ENCODE measurements at regions not wholly inside any gene's neighbourhood (a gene's known extent, or its start where the extent isn't known, plus 50 kb on each side); places are given as distances from the start of the nearest gene placed in this dataset.

- no peak for DNase-seq
- no peak overlapping the region for H3K4me3 Mint-ChIP-seq (ENCODE audit: unreplicated experiment)
- no peaks in the 10 kb centered on the region for H3K36me3 Mint-ChIP-seq (ENCODE audit: insufficient read depth, unreplicated experiment)
- no peaks in the 10 kb centered on the region for H3K27me3 ChIP-seq (replicated peaks; ENCODE audit: control insufficient read depth, insufficient read depth, low read length)
- H3K36me3 ChIP-seq (ENCODE audit: control insufficient read depth, insufficient read depth, low read length) = no peaks in the 10 kb centered on the region
- no peak overlapping the region for H3K4me3 ChIP-seq (ENCODE audit: low read depth, low read length)
- peaks cover 8% of the 10 kb centered on the region; the same call in 1 of the 2 replicates for H3K9me3 ChIP-seq
- no peak overlapping the region for H3K27ac Mint-ChIP-seq (ENCODE audit: unreplicated experiment)
- BruUV-seq (replicated peaks) = no TSS peak
- TF ChIP-seq, protein P1, sequence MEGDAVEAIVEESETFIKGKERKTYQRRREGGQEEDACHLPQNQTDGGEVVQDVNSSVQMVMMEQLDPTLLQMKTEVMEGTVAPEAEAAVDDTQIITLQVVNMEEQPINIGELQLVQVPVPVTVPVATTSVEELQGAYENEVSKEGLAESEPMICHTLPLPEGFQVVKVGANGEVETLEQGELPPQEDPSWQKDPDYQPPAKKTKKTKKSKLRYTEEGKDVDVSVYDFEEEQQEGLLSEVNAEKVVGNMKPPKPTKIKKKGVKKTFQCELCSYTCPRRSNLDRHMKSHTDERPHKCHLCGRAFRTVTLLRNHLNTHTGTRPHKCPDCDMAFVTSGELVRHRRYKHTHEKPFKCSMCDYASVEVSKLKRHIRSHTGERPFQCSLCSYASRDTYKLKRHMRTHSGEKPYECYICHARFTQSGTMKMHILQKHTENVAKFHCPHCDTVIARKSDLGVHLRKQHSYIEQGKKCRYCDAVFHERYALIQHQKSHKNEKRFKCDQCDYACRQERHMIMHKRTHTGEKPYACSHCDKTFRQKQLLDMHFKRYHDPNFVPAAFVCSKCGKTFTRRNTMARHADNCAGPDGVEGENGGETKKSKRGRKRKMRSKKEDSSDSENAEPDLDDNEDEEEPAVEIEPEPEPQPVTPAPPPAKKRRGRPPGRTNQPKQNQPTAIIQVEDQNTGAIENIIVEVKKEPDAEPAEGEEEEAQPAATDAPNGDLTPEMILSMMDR (IDR thresholded peaks at IDR 0.05; ENCODE audit: insufficient read depth in 1 of 2, low read depth in 1 of 2, low read length in 1 of 2, severe bottlenecking in 1 of 2, unreplicated experiment in 1 of 2) = no peak
- H3K27me3 Mint-ChIP-seq (ENCODE audit: insufficient read depth, unreplicated experiment) = no peaks in the 10 kb centered on the region
- ChIA-PET POLR2A (no interaction called here), CTCF (no interaction called here)
- no peaks in the 10 kb centered on the region; the same call in 1 of the 2 replicates for H3K4me1 ChIP-seq
- no peaks in the 10 kb centered on the region for H3K4me1 Mint-ChIP-seq (ENCODE audit: low read depth, unreplicated experiment)
- intact Hi-C loops (cut with micrococcal nuclease; ENCODE audit: unreplicated experiment) = no loop called here
- H3K9me3 Mint-ChIP-seq (ENCODE audit: unreplicated experiment) = peaks cover 8% of the 10 kb centered on the region
Measured at GRCh38 chr10:8477300-8477699, 422.8 kb downstream of the GATA3 start.

GRCh38 chr10:8481718-8482504, 427.4 kb downstream of the GATA3 start:
- no peaks in the 10 kb centered on the region for H3K36me3 Mint-ChIP-seq (ENCODE audit: insufficient read depth, unreplicated experiment)
- no peaks in the 10 kb centered on the region; the same call in 1 of the 2 replicates for H3K4me1 ChIP-seq
- H3K27me3 Mint-ChIP-seq (ENCODE audit: insufficient read depth, unreplicated experiment) = no peaks in the 10 kb centered on the region
- POLR2A ChIA-PET = interaction anchor here (0.6 kb wide), 1 partner anchor 897 kb away, joined by 5 read pairs; no protein-coding TSS in a partner anchor
- H3K4me3 Mint-ChIP-seq (ENCODE audit: unreplicated experiment) = no peak overlapping the region
- no peak overlapping the region for H3K4me3 ChIP-seq (ENCODE audit: low read depth, low read length)
- TF ChIP-seq, protein P1 (IDR thresholded peaks at IDR 0.05; ENCODE audit: insufficient read depth in 1 of 2, low read depth in 1 of 2, low read length in 1 of 2, severe bottlenecking in 1 of 2, unreplicated experiment in 1 of 2) = no peak
- H3K27me3 ChIP-seq (replicated peaks; ENCODE audit: control insufficient read depth, insufficient read depth, low read length) = no peaks in the 10 kb centered on the region
- no peaks in the 10 kb centered on the region for H3K36me3 ChIP-seq (ENCODE audit: control insufficient read depth, insufficient read depth, low read length)
- no peak for DNase-seq
- CTCF ChIA-PET = no interaction called here
- no TSS peak for BruUV-seq (replicated peaks)
- H3K4me1 Mint-ChIP-seq (ENCODE audit: low read depth, unreplicated experiment) = no peaks in the 10 kb centered on the region
- no peak overlapping the region for H3K27ac Mint-ChIP-seq (ENCODE audit: unreplicated experiment)
- intact Hi-C loops (cut with micrococcal nuclease; ENCODE audit: unreplicated experiment) = no loop called here
- H3K9me3 Mint-ChIP-seq (ENCODE audit: unreplicated experiment) = peaks cover 8% of the 10 kb centered on the region
- peaks cover 4% of the 10 kb centered on the region; the same call in 1 of the 2 replicates for H3K9me3 ChIP-seq

- H3K36me3 Mint-ChIP-seq (ENCODE audit: insufficient read depth, unreplicated experiment) = no peaks in the 10 kb centered on the region
- H3K4me1 Mint-ChIP-seq (ENCODE audit: low read depth, unreplicated experiment) = no peaks in the 10 kb centered on the region
- H3K27me3 ChIP-seq (replicated peaks; ENCODE audit: control insufficient read depth, insufficient read depth, low read length) = no peaks in the 10 kb centered on the region
- H3K4me3 ChIP-seq (ENCODE audit: low read depth, low read length) = no peak overlapping the region
- no peak overlapping the region for H3K4me3 Mint-ChIP-seq (ENCODE audit: unreplicated experiment)
- H3K27me3 Mint-ChIP-seq (ENCODE audit: insufficient read depth, unreplicated experiment) = no peaks in the 10 kb centered on the region
- 0 out of 2 replicates have a peak, but pooled peaks cover 3% of the 10 kb centered on the region for H3K9me3 ChIP-seq
- POLR2A ChIA-PET = no interaction called here
- CTCF ChIA-PET = no interaction called here
- no peaks in the 10 kb centered on the region for H3K36me3 ChIP-seq (ENCODE audit: control insufficient read depth, insufficient read depth, low read length)
- intact Hi-C loops (cut with micrococcal nuclease; ENCODE audit: unreplicated experiment) = no loop called here
- TF ChIP-seq, protein P1 (IDR thresholded peaks at IDR 0.05; ENCODE audit: insufficient read depth in 1 of 2, low read depth in 1 of 2, low read length in 1 of 2, severe bottlenecking in 1 of 2, unreplicated experiment in 1 of 2) = no peak
- no peak overlapping the region for H3K27ac Mint-ChIP-seq (ENCODE audit: unreplicated experiment)
- H3K9me3 Mint-ChIP-seq (ENCODE audit: unreplicated experiment) = no peaks in the 10 kb centered on the region
- no peak for DNase-seq
- H3K4me1 ChIP-seq = no peaks in the 10 kb centered on the region; the same call in 1 of the 2 replicates
- BruUV-seq (replicated peaks) = no TSS peak
Measured at GRCh38 chr10:8485032-8485431, 430.5 kb downstream of the GATA3 start.
